ENCODE measurements at regions not wholly inside any gene's neighbourhood (a gene's known extent, or its start where the extent isn't known, plus 50 kb on each side); places are given as distances from the start of the nearest gene placed in this dataset.
"Not testable (repeated sequence)": the region's sequence is repeated elsewhere in the genome, so short reads cannot be mapped to it uniquely, and the experiment has no call there.

DNA sequence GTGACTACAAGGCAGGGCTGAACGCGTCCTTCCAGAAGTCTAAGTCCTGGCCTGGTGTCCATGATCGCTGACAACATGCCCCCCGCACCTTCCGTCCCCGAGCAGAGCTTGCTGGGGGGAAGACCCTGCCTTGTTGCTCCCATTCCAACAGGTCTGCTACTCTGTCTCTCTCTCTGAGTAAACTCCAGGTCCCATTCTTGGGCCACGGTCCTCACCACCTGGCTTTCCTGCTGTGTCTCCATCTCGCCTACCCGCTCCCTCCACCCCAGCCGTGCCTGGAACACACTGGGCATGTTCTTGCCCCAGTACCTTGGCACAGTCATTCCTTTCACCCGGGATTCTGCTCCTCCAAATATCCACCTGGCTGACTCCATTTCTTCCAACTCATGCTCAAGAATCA is 162.3 kb downstream of the BMP7 start:
- Mint-ChIP-seq H3K9me3 (no peaks in the 10 kb centered on the region), H3K27ac (no peak overlapping the region), H3K4me3 (no peak overlapping the region), H3K27me3 (peaks cover 11% of the 10 kb centered on the region), H3K36me3 (no peaks in the 10 kb centered on the region), H3K4me1 (no peaks in the 10 kb centered on the region)
- no peak for DNase-seq

DNA sequence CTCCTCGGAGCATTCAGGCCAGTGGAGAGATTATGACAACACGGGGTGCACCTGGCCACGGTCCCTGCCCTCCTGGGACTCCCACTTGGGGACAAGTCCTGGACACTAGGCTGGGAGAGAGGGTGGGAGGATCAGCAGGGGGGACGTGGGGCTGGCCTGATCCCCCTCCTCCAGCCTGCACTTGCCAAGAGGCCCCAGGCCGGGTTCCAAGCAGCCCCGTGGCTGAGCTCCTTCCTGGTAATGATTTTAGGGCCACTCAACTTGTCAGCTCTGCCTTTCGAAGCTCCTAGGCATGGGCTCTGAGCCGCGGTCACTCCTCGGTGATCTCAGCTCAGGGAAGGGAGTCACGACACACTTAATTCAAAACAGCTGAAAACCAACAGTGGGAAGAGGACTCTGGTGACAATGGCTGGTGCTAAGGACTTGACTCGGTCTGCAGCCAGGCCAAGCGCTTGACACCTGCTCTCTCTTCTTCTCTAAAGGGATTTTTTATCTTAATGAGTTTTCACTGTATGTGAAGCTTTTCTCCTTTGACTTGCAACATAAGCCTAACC is 161.7 kb downstream of the BMP7 start:
- Mint-ChIP-seq H3K9me3 (no peaks in the 10 kb centered on the region), H3K4me1 (no peaks in the 10 kb centered on the region), H3K27ac (no peak overlapping the region), H3K4me3 (no peak overlapping the region), H3K36me3 (no peaks in the 10 kb centered on the region), H3K27me3 (peaks cover 11% of the 10 kb centered on the region)
- no peak for DNase-seq

DNA sequence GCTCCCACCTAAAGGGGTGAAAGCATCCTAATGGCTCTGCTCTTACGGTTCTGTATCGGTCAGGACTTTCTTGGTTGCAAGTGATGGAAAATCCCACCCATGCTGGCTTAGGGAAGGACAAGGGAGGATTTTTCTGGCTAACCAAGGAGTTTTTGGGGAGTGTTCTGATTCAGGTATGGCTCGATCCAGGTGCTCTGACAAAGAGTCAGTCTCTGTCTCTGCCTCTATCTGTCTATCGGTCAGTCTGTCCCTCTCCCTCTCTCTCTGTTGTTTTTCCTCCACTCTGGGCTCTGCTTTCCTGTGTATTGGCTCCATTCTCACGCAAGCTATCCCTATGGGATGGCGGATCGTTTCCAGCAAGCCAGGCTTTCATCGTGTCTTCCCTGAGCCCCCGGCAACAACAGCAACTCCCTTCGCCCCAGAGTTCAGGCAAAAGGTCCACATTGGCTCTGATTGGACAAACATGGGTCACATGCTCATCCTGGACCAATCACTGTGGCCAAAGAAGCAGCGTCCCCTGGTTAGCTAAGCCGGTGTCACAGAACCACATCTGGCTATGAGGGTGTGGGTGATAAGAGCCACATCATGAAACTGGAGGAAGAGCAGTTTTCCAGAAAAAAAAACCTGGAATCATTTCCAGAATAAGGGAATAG is 160.3 kb downstream of the BMP7 start:
- no peaks in the 10 kb centered on the region for H3K36me3 Mint-ChIP-seq
- no peak overlapping the region for H3K4me3 Mint-ChIP-seq
- no peaks in the 10 kb centered on the region for H3K9me3 Mint-ChIP-seq
- DNase-seq = no peak
- no peak overlapping the region for H3K27ac Mint-ChIP-seq
- H3K4me1 Mint-ChIP-seq = no peaks in the 10 kb centered on the region
- peaks cover 11% of the 10 kb centered on the region for H3K27me3 Mint-ChIP-seq

DNA sequence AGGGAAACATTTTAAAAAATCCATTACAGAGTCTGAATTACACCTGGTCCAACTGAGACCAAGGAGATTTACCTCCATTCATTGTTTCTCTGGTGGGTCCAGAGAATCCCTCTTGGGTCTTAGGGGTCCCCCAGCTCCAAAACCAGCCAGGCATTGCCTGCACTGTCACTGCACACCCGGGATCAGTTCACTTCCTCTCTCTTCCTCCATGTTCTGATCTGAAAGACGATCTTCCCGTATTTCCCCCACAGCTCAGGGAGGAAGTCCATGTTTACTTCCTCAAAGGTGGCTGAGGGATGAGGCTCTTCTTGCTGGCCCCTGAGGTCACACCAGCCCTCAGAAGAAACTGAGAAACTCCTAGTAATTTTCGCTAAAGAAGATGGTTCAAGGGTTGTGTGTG is 159.7 kb downstream of the BMP7 start:
- H3K9me3 Mint-ChIP-seq = no peaks in the 10 kb centered on the region
- H3K4me1 Mint-ChIP-seq = no peaks in the 10 kb centered on the region
- no peak overlapping the region for H3K4me3 Mint-ChIP-seq
- no peak for DNase-seq
- H3K27me3 Mint-ChIP-seq = peaks cover 11% of the 10 kb centered on the region
- no peaks in the 10 kb centered on the region for H3K36me3 Mint-ChIP-seq
- no peak overlapping the region for H3K27ac Mint-ChIP-seq

DNA sequence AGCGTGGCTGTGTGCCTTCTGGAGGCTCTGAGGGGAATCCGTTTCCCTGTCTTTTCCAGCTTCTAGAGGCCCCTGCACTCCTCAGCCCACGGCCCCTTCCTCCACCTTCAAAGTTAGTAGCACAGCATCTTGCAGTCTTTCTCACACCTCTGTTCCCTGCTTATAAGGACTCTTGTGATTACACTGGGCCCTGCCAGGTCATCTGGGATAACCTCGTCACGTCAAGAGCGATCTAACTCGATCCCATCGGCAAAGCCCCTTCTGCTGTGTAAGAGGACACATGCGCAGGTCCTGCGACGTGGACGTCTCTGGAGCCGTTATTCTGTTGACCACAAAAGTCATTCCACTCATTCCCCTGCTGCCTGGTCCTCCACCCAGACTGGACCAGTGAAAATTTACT is 159.2 kb downstream of the BMP7 start:
- no peak overlapping the region for H3K4me3 Mint-ChIP-seq
- no peak overlapping the region for H3K27ac Mint-ChIP-seq
- DNase-seq = no peak
- no peaks in the 10 kb centered on the region for H3K36me3 Mint-ChIP-seq
- peaks cover 11% of the 10 kb centered on the region for H3K27me3 Mint-ChIP-seq
- H3K9me3 Mint-ChIP-seq = no peaks in the 10 kb centered on the region
- no peaks in the 10 kb centered on the region for H3K4me1 Mint-ChIP-seq

DNA sequence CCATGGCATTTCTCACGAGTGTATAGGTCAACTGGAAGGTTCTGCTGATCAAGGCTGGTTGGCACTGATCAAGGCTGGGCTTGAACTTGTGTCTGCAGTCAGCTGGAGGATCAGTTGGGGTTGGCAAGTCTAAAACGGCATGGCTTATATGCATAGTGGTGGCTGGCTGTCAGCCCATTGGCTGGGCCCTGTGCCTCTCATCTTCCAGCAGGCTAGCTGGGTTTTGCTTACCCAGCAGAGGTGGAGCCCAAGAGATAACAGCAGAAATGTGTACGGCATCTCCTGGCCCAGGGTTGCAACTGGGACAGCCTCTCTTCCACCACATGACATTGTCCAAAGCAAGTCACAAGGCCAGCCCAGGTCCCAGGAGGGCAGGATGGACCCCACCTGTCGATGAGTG is 158.2 kb downstream of the BMP7 start:
- Mint-ChIP-seq H3K27me3 (peaks cover 11% of the 10 kb centered on the region), H3K4me3 (no peak overlapping the region), H3K9me3 (no peaks in the 10 kb centered on the region), H3K4me1 (no peaks in the 10 kb centered on the region), H3K27ac (no peak overlapping the region), H3K36me3 (no peaks in the 10 kb centered on the region)
- no peak for DNase-seq

DNA sequence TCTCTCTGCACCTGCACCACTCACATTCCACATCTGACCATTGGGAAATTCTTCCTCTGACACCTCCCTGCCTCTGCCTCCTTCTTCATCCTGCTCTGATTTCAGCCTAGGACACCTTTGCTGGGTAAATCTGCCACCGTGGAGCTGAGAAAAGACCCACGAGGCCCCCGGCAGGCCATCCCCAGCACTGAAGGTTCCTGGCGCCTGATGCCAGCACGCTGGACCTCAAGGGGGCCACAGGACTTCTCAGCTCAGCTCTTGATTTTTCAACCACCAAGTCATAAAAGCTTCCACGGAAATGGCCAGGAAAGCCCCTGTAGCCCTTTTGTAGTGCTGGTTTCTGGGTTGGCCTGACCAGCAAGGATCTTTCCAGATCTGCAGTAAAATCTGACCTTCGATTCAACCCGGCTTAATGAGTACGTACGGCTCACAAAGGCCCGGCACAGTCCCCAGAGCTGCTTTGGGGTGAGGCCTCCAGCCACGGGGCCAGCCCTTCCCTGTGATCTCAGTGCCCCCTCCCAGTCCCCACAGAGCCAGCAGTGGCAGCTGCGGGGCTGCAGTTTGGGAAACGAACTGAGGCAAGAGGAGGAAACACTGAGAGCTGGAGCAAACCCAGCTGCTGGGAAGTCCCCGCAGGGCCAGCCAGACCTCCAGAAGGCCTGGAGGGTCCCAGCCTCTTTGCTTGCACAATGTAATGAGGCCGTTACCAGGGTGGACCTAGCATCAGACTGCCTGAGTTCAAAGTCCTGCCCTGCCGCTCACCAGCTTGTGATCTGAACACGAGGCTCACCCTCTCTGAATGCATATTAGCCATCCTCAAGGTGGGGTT is 157.5 kb downstream of the BMP7 start:
- DNase-seq = no peak
- Mint-ChIP-seq H3K36me3 (no peaks in the 10 kb centered on the region), H3K4me1 (no peaks in the 10 kb centered on the region), H3K9me3 (no peaks in the 10 kb centered on the region), H3K27me3 (peaks cover 11% of the 10 kb centered on the region), H3K27ac (no peak overlapping the region), H3K4me3 (no peak overlapping the region)

DNA sequence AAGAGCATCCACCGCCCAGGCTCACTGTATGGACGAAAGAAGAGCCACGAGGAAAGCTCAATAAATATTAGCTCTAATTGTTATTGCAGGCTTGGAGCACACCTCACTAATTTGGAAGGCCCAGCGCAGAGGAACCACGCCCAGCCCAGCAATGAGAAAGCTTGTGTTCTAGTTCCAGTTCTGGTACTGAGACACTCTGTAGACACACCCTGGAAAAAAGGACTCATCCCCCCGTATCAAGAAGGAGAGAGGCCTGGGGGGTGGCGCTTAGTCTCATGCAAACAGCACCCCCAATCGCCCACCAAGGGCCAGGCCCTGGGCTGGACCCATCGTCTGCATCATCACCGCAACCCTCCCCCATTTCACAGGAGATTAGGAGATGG is 156.9 kb downstream of the BMP7 start:
- DNase-seq = no peak
- Mint-ChIP-seq H3K27me3 (peaks cover 11% of the 10 kb centered on the region), H3K27ac (no peak overlapping the region), H3K9me3 (no peaks in the 10 kb centered on the region), H3K4me3 (no peak overlapping the region), H3K36me3 (no peaks in the 10 kb centered on the region), H3K4me1 (no peaks in the 10 kb centered on the region)

DNA sequence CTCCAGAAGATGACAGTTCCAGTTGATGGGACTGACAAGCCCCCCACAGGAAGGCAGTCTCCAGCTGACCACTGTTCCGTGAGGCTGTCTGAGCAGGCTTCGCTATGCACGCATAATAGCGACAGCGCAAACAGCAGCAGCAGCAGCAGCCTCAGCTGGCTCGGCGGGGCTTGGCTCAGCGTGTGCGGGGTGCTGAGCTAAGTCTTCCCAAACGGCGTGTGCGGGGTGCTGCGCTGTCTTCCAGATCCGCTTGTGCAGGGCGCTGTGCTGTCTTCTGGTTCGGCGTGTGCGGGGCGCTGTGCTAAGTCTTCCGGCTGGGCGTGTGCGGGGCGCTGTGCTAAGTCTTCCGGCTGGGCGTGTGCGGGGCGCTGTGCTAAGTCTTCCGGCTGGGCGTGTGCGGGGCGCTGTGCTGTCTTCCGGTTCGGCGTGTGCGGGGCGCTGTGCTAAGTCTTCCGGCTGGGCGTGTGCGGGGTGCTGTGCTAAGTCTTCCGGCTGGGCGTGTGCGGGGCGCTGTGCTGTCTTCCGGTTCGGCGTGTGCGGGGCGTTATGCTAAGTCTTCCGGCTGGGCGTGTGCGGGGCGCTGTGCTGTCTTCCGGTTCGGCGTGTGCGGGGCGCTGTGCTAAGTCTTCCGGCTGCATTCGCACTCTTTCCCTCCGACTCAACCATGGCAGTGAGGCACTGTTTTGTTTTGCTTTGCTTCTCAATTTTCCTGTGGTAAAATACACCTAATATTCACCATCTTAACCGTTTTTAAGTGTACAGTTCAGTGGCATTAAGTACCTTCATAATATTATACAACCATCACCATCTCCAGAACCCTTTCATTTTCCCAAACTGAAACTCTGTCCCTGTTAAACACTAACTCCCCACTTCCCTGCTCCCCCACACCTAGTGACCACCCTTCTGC is 156.1 kb downstream of the BMP7 start:
- not testable (repeated sequence) for H3K27ac Mint-ChIP-seq, H3K4me1 Mint-ChIP-seq, H3K4me3 Mint-ChIP-seq, H3K9me3 Mint-ChIP-seq, H3K36me3 Mint-ChIP-seq, DNase-seq
- H3K27me3 Mint-ChIP-seq = peaks cover 11% of the 10 kb centered on the region

DNA sequence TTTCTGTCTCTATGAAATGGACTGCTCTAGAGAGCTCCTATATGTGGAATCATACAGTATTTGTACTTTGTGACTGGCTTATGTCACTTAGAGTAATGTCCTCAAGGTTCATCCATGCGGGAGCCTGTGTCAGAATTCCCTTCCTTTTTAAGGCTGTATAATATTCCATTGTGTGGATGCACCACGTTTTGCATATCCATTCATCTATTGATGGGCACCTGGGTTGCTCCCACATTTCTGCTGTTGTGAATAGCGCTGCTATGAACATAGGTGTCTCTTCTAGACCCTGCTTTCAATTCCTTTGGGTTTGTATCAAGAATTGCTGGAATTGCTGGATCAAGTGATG is 155.4 kb downstream of the BMP7 start:
- no peak for DNase-seq
- Mint-ChIP-seq H3K27ac (no peak overlapping the region), H3K36me3 (no peaks in the 10 kb centered on the region), H3K27me3 (peaks cover 8% of the 10 kb centered on the region), H3K4me3 (no peak overlapping the region), H3K4me1 (no peaks in the 10 kb centered on the region), H3K9me3 (no peaks in the 10 kb centered on the region)

DNA sequence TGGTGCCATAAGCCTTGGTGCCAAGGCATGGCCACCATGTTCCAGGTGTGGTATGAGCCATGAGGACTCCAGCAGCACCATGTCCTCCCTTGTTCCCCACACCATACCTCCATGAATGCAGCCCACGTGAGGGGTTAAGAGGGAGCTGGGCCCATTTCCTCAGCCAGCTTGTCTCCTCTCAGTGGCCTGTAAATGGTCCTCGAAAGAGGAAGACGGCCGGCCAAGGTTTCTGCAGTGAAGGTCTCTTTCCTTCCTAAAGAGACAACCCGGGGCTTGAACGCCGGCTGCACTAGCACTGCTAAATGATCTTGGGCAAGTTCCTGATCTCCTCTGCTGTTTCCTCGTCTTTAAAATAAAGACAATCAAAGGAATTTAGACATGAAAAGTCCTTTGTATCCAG is 154.0 kb downstream of the BMP7 start:
- no peaks in the 10 kb centered on the region for H3K27me3 Mint-ChIP-seq
- H3K9me3 Mint-ChIP-seq = no peaks in the 10 kb centered on the region
- no peak for DNase-seq
- no peaks in the 10 kb centered on the region for H3K4me1 Mint-ChIP-seq
- no peaks in the 10 kb centered on the region for H3K36me3 Mint-ChIP-seq
- H3K27ac Mint-ChIP-seq = no peak overlapping the region
- H3K4me3 Mint-ChIP-seq = no peak overlapping the region

DNA sequence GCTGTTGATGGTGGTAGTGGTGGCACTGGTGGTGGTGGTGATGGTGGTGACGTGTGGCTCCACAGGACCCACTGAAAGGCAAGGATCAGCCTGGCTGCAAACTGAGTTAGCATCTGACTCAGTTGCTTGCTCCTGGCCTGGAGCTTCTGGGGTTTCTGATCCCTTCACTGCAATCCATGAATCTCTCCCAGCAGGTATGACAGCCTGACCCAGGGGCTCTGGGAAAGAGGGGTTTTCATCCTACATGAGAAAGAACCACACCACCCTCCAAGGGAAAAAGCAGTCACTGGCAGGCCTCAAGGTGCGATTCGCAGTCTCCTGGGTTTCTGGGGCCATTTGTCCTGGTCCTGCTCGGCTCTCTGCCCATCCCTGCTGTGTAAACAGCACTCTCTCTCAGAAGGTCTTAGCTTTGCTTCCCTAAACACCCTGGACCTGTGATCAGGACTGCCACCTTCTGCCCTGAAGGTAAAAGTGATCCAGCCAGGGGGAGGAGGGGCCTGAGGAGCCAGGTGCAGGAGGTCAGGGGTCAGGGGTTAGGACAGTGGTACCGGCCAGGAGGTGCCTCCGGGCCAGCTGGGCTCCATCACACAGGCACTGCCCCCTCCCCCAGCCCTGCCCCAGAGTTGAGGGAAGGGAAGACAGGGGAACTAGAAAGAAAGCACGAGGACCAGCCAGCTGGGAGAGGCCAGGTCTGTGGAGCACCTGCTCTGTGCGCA is 152.0 kb downstream of the BMP7 start:
- H3K36me3 Mint-ChIP-seq = no peaks in the 10 kb centered on the region
- DNase-seq = no peak
- H3K9me3 Mint-ChIP-seq = no peaks in the 10 kb centered on the region
- peaks cover under 1% of the 10 kb centered on the region for H3K27me3 Mint-ChIP-seq
- H3K27ac Mint-ChIP-seq = no peak overlapping the region
- H3K4me3 Mint-ChIP-seq = no peak overlapping the region
- H3K4me1 Mint-ChIP-seq = no peaks in the 10 kb centered on the region

DNA sequence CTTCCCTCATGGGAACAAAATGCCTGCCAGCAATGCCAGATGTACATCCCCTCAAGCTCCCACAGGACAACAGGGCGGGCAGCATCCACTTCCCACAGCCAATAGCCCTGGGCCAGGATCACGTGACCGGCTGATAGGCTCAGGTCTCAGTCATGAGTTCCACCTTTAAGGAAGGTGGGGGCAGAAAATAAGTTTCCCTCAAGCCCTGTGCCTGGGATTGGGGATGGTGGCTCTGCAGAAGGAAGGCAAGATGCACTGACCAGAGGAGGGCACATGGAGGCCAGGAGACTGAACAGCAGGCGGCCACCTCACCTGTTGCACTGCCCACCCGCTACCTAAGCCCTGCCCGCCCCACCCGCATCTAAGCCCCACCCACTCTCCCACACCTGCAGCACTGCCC is 149.1 kb downstream of the BMP7 start:
- Mint-ChIP-seq H3K9me3 (no peaks in the 10 kb centered on the region), H3K27ac (no peak overlapping the region), H3K4me3 (no peak overlapping the region), H3K4me1 (no peaks in the 10 kb centered on the region), H3K36me3 (no peaks in the 10 kb centered on the region), H3K27me3 (peaks cover 3% of the 10 kb centered on the region)
- no peak for DNase-seq

DNA sequence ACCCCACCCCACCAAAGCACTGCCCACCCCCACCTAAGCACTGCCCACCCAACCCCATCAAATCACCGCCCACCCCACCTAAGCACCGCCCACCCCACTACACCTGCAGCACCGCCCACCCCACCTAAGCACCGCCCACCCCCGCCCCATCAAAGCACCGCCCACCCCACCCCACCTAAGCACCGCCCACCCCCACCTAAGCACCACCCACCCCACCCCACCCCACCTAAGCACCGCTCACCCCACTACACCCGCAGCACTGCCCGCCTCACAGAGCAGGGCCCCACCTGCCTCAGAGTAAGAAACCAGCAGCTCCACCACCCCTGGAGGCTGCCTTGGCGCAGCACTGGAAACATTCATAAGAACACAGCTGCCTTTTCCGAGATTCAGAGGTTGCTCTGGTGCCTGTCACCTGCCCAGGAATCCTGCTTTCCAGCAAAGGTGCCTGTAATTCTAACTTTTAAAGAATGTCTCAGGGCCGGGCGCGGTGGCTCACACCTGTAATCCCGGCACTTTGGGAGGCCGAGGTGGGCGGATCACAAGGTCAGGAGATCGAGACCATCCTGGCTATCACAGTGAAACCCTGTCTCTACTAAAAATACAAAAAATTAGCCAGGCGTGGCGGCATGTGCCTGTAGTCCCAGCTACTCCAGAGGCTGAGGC is 148.2 kb downstream of the BMP7 start:
- no peaks in the 10 kb centered on the region for H3K9me3 Mint-ChIP-seq
- DNase-seq = no peak
- H3K4me3 Mint-ChIP-seq = no peak overlapping the region
- H3K27ac Mint-ChIP-seq = no peak overlapping the region
- no peaks in the 10 kb centered on the region for H3K36me3 Mint-ChIP-seq
- H3K27me3 Mint-ChIP-seq = peaks cover 3% of the 10 kb centered on the region
- no peaks in the 10 kb centered on the region for H3K4me1 Mint-ChIP-seq
